SK-N-SH (cell line): ENCODE measurements at regions not wholly inside any gene's neighbourhood (a gene's known extent, or its start where the extent isn't known, plus 50 kb on each side); places are given as distances from the start of the nearest gene placed in this dataset.
"Not testable (repeated sequence)": the region's sequence is repeated elsewhere in the genome, so short reads cannot be mapped to it uniquely, and the experiment has no call there.

Source experiments
- CTCF ChIA-PET: fragments of 300-600, 350-600 bp; formaldehyde crosslinking; extraction: SDS; loops from one replicate; lab custom pipeline; 2021; lab: Yijun Ruan, JAX
- POLR2A ChIA-PET: fragments of 350-600 bp; sonication (Branson Sonifier 250); formaldehyde crosslinking; extraction: SDS; loops from one replicate; lab custom pipeline; 2020; ENCODE audit warnings: antibody characterized with exemption, inconsistent platforms; lab: Yijun Ruan, JAX
- DNase-seq: peaks from one replicate; pipeline ENCODE4 v3.0.0; 2012
- H2AFZ ChIP-seq: fragments of 200-600 bp; sonication (generic); 2 replicates; pipeline ENCODE4 v1.8.1; 2016; ENCODE audit warnings: antibody characterized with exemption, mild to moderate bottlenecking, low read depth
- H3F3A ChIP-seq: fragments of 200-600 bp; sonication (generic); replicated peaks from 2 replicates; pipeline ENCODE3; 2016; ENCODE audit warnings: antibody characterized with exemption, mild to moderate bottlenecking; ENCODE audit not compliant: insufficient read depth
- H3K27ac ChIP-seq, 2 experiments: fragments of 200-500 bp in 1 of 2; fragments of 200-600 bp in 1 of 2; sonication (Bioruptor generic) in 1 of 2; sonication (generic), shearing (Covaris generic) in 1 of 2; 2 replicates each; pipeline versions ENCODE4 v1.5.1 to v1.6.1; 2014 to 2016; ENCODE audit warnings: low read depth in 2 of 2, inconsistent platforms in 1 of 2, low read length in 1 of 2, mild to moderate bottlenecking in 1 of 2, mixed read lengths in 1 of 2
- H3K27me3 ChIP-seq: fragments of 200-600 bp; sonication (generic), shearing (Covaris generic); 2 replicates; pipeline ENCODE4 v1.6.1; 2016; ENCODE audit warnings: mixed run types; ENCODE audit not compliant: insufficient read depth
- H3K36me3 ChIP-seq, 2 experiments: fragments of 200-500 bp in 1 of 2; fragments of 200-600 bp in 1 of 2; sonication (Bioruptor generic) in 1 of 2; sonication (generic) in 1 of 2; replicated peaks in 1 of 2; 2 replicates each; pipeline versions ENCODE3 to v1.5.1; 2014 to 2016; ENCODE audit warnings: low read length in 1 of 2, mild to moderate bottlenecking in 1 of 2; ENCODE audit not compliant: insufficient read depth in 2 of 2, control insufficient read depth in 1 of 2
- H3K4me1 ChIP-seq, 2 experiments: fragments of 200-500 bp in 1 of 2; fragments of 200-600 bp in 1 of 2; sonication (Bioruptor generic) in 1 of 2; sonication (generic), shearing (Covaris generic) in 1 of 2; 2 replicates each; pipeline versions ENCODE4 v1.5.1 to v1.6.1; 2014 to 2016; ENCODE audit warnings: low read depth in 1 of 2, low read length in 1 of 2, mixed run types in 1 of 2; ENCODE audit not compliant: insufficient read depth in 2 of 2, control insufficient read depth in 1 of 2
- H3K4me2 ChIP-seq: fragments of 200-600 bp; sonication (generic), shearing (Covaris generic); 2 replicates; pipeline ENCODE4 v1.6.1; 2017; ENCODE audit warnings: mixed run types
- H3K4me3 ChIP-seq, 2 experiments: fragments of 200-500 bp in 1 of 2; fragments of 200-600 bp in 1 of 2; sonication (Bioruptor generic) in 1 of 2; sonication (generic), shearing (Covaris generic) in 1 of 2; 2 replicates each; pipeline versions ENCODE4 v1.5.1 to v1.8.1; 2014 to 2016; ENCODE audit warnings: low read depth in 2 of 2, inconsistent platforms in 1 of 2, low read length in 1 of 2, mild to moderate bottlenecking in 1 of 2, mixed read lengths in 1 of 2, moderate library complexity in 1 of 2
- H3K79me2 ChIP-seq: fragments of 200-600 bp; sonication (generic); 2 replicates; pipeline ENCODE4 v1.8.1; 2017; ENCODE audit warnings: mild to moderate bottlenecking; ENCODE audit not compliant: insufficient read depth
- H3K9ac ChIP-seq: fragments of 200-600 bp; sonication (generic); 2 replicates; pipeline ENCODE4 v1.6.1; 2017; ENCODE audit warnings: mixed run types
- H3K9me2 ChIP-seq: fragments of 200-600 bp; sonication (generic); 2 replicates; pipeline ENCODE4 v1.6.1; 2017; ENCODE audit warnings: mixed run types
- H3K9me3 ChIP-seq: fragments of 200-600 bp; sonication (generic); 2 replicates; pipeline ENCODE4 v1.6.1; 2017; ENCODE audit warnings: mixed run types, mild to moderate bottlenecking, moderate library complexity
- H4K20me1 ChIP-seq: fragments of 200-600 bp; sonication (generic); 2 replicates; pipeline ENCODE4 v1.6.1; 2017; ENCODE audit warnings: mild to moderate bottlenecking, mixed run types; ENCODE audit not compliant: insufficient read depth
- FOXM1 ChIP-seq: IDR thresholded peaks from 2 replicates; pipeline ENCODE4 v1.4.0; 2012; ENCODE audit warnings: low read depth, mild to moderate bottlenecking
- GATA2 ChIP-seq: sonication (generic); formaldehyde crosslinking; IDR thresholded peaks from 2 replicates; pipeline ENCODE4 v1.5.0; 2020; ENCODE audit warnings: mild to moderate bottlenecking, missing genetic modification reagents
- RCOR1 ChIP-seq: fragments of 150-350 bp; IDR thresholded peaks from 2 replicates; pipeline ENCODE4 v1.6.1; 2017; ENCODE audit warnings: antibody characterized with exemption, low read length
- RXRA ChIP-seq: IDR thresholded peaks from 2 replicates; pipeline ENCODE4 v1.4.0; 2012; ENCODE audit warnings: low read depth, mild to moderate bottlenecking, borderline replicate concordance
- TCF12 ChIP-seq: IDR thresholded peaks from 2 replicates; pipeline ENCODE4 v1.4.0; 2012
- USF1 ChIP-seq: IDR thresholded peaks from 2 replicates; pipeline ENCODE4 v1.4.0; 2012; ENCODE audit warnings: low read depth, borderline replicate concordance
- WGBS: methylation state at CpG from one replicate; pipeline ENCODE4 v1.1.6; 2017; ENCODE audit warnings: low lambda C conversion rate; 5-methylcytosine and 5-hydroxymethylcytosine counted together
- TF ChIP-seq, protein P1 (sequence below): IDR thresholded peaks from 2 replicates; pipeline ENCODE4 v1.4.0; 2012; ENCODE audit warnings: low read depth, borderline replicate concordance
- TF ChIP-seq, protein P2 (sequence below): fragments of 150-350 bp; IDR thresholded peaks from 2 replicates; pipeline ENCODE4 v1.6.1; 2017; ENCODE audit warnings: antibody characterized with exemption, low read length, low read depth, borderline replicate concordance
- TF ChIP-seq, protein P3 (sequence below): IDR thresholded peaks from 2 replicates; pipeline ENCODE4 v1.6.1; 2012; ENCODE audit warnings: mild to moderate bottlenecking, low read depth, low read length, moderate library complexity
- TF ChIP-seq, protein P4 (sequence below): IDR thresholded peaks from 2 replicates; pipeline ENCODE4 v1.4.0; 2012; ENCODE audit warnings: low read depth

GRCh38 chrX:63418211-63418610 is 67.1 kb upstream of the SPIN4 start (continued):
- TF ChIP-seq, protein P1, sequence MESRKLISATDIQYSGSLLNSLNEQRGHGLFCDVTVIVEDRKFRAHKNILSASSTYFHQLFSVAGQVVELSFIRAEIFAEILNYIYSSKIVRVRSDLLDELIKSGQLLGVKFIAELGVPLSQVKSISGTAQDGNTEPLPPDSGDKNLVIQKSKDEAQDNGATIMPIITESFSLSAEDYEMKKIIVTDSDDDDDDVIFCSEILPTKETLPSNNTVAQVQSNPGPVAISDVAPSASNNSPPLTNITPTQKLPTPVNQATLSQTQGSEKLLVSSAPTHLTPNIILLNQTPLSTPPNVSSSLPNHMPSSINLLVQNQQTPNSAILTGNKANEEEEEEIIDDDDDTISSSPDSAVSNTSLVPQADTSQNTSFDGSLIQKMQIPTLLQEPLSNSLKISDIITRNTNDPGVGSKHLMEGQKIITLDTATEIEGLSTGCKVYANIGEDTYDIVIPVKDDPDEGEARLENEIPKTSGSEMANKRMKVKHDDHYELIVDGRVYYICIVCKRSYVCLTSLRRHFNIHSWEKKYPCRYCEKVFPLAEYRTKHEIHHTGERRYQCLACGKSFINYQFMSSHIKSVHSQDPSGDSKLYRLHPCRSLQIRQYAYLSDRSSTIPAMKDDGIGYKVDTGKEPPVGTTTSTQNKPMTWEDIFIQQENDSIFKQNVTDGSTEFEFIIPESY, result no peak
- no peak for TF ChIP-seq RXRA
- TF ChIP-seq TCF12, result no peak
- no peak for TF ChIP-seq USF1

DNA sequence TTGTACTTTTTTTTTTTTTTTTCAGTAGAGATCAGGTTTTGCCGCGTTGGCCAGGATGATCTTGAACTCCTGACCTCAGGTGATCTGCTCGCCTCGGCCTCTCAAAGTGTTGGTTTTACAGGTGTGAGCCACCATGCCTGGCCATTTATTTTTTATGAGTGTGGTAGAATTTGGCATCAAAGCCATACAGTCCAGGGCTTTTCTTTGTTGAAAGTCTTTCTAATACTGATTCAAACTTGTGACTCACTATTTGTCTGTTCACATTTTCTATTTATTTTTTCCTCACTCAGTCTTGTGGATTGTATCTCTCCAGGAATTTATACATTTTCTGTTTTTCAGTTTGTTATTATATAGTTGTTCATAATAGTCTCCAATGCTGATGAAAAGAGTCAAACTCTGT is 66.5 kb upstream of the SPIN4 start:
- no peak overlapping the region for H3K27ac ChIP-seq
- no peaks in the 10 kb centered on the region for H3K79me2 ChIP-seq
- no peak overlapping the region for H2AFZ ChIP-seq
- WGBS, result 36% methylated on average over 4 of the region's 4 CpGs
- H3K9ac ChIP-seq, result no peak overlapping the region
- H3K9me2 ChIP-seq, result no peaks in the 10 kb centered on the region
- no peaks in the 10 kb centered on the region for H3K36me3 ChIP-seq
- H3K27me3 ChIP-seq, result no peaks in the 10 kb centered on the region
- DNase-seq, result no peak
- no peaks in the 10 kb centered on the region for H4K20me1 ChIP-seq
- no peak overlapping the region for H3K4me3 ChIP-seq
- ChIA-PET POLR2A (no interaction called here), CTCF (no interaction called here)
- no peaks in the 10 kb centered on the region; the same call in 1 of the 2 replicates for H3K9me3 ChIP-seq
- no peaks in the 10 kb centered on the region for H3F3A ChIP-seq
- no peak overlapping the region for H3K4me2 ChIP-seq
- H3K4me1 ChIP-seq, result no peaks in the 10 kb centered on the region
- TF ChIP-seq RXRA, result no peak
- TF ChIP-seq, protein P1, result no peak
- no peak for TF ChIP-seq RCOR1
- no peak for TF ChIP-seq FOXM1
- TF ChIP-seq, protein P2, sequence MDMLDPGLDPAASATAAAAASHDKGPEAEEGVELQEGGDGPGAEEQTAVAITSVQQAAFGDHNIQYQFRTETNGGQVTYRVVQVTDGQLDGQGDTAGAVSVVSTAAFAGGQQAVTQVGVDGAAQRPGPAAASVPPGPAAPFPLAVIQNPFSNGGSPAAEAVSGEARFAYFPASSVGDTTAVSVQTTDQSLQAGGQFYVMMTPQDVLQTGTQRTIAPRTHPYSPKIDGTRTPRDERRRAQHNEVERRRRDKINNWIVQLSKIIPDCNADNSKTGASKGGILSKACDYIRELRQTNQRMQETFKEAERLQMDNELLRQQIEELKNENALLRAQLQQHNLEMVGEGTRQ, result no peak
- TF ChIP-seq GATA2 (CRISPR knock-in tag), result no peak
- TF ChIP-seq, protein P3, sequence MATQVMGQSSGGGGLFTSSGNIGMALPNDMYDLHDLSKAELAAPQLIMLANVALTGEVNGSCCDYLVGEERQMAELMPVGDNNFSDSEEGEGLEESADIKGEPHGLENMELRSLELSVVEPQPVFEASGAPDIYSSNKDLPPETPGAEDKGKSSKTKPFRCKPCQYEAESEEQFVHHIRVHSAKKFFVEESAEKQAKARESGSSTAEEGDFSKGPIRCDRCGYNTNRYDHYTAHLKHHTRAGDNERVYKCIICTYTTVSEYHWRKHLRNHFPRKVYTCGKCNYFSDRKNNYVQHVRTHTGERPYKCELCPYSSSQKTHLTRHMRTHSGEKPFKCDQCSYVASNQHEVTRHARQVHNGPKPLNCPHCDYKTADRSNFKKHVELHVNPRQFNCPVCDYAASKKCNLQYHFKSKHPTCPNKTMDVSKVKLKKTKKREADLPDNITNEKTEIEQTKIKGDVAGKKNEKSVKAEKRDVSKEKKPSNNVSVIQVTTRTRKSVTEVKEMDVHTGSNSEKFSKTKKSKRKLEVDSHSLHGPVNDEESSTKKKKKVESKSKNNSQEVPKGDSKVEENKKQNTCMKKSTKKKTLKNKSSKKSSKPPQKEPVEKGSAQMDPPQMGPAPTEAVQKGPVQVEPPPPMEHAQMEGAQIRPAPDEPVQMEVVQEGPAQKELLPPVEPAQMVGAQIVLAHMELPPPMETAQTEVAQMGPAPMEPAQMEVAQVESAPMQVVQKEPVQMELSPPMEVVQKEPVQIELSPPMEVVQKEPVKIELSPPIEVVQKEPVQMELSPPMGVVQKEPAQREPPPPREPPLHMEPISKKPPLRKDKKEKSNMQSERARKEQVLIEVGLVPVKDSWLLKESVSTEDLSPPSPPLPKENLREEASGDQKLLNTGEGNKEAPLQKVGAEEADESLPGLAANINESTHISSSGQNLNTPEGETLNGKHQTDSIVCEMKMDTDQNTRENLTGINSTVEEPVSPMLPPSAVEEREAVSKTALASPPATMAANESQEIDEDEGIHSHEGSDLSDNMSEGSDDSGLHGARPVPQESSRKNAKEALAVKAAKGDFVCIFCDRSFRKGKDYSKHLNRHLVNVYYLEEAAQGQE, result no peak
- TF ChIP-seq, protein P4, sequence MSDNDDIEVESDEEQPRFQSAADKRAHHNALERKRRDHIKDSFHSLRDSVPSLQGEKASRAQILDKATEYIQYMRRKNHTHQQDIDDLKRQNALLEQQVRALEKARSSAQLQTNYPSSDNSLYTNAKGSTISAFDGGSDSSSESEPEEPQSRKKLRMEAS, result no peak
- TF ChIP-seq, all 33 proteins: peak for 0

- H2AFZ ChIP-seq, H3K79me2 ChIP-seq, H3K9me2 ChIP-seq, H4K20me1 ChIP-seq, CTCF ChIA-PET, POLR2A ChIA-PET, H3K27ac ChIP-seq, H3K4me1 ChIP-seq, H3K4me2 ChIP-seq, DNase-seq, H3K9ac ChIP-seq, H3K4me3 ChIP-seq, H3K9me3 ChIP-seq, H3K27me3 ChIP-seq, H3K36me3 ChIP-seq, H3F3A ChIP-seq: not testable (repeated sequence)
- WGBS, result 31% methylated on average over 7 of the region's 7 CpGs
Measured at GRCh38 chrX:63409934-63410333, 58.8 kb upstream of the SPIN4 start.
